Neural crest cell (in vitro differentiated cells): ENCODE measurements at regions not wholly inside any gene's neighbourhood (a gene's known extent, or its start where the extent isn't known, plus 50 kb on each side); places are given as distances from the start of the nearest gene placed in this dataset.
A peak's percentile ranks its signal among the peaks of the same experiment; 100 is the strongest.

Experiments used
- DNase-seq: peaks from one replicate; pipeline ENCODE4 v3.0.0; 2021; ENCODE audit warnings: low read depth, mixed read lengths, low spot score
- H3K27ac Mint-ChIP-seq: one replicate; pipeline ENCODE4 v1.8.0; 2021; ENCODE audit warnings: mild to moderate bottlenecking, mixed read lengths; ENCODE audit not compliant: unreplicated experiment
- H3K27me3 Mint-ChIP-seq: 2 replicates; pipeline ENCODE4 v1.8.0; 2021; ENCODE audit warnings: low read depth, mild to moderate bottlenecking, mixed read lengths
- H3K36me3 Mint-ChIP-seq: 2 replicates; pipeline ENCODE4 v1.8.0; 2021; ENCODE audit warnings: low read depth, mild to moderate bottlenecking, mixed read lengths
- H3K4me1 Mint-ChIP-seq: 2 replicates; pipeline ENCODE4 v1.8.0; 2021; ENCODE audit warnings: mixed read lengths
- H3K4me3 Mint-ChIP-seq: one replicate; pipeline ENCODE4 v1.8.0; 2021; ENCODE audit warnings: mild to moderate bottlenecking, mixed read lengths
- H3K9me3 Mint-ChIP-seq: 2 replicates; pipeline ENCODE4 v1.8.0; 2021; ENCODE audit warnings: mixed read lengths
- CTCF ChIP-seq: fragments of 200-600 bp; sonication (generic); conservative IDR thresholded peaks from 2 replicates; pipeline ENCODE4 v1.5.0; 2021; ENCODE audit warnings: antibody characterized with exemption, mild to moderate bottlenecking

- H3K27ac Mint-ChIP-seq: no peak overlapping the region
- H3K36me3 Mint-ChIP-seq: no peaks in the 10 kb centered on the region
- peaks cover 35% of the 10 kb centered on the region for H3K4me1 Mint-ChIP-seq
- H3K27me3 Mint-ChIP-seq: no peaks in the 10 kb centered on the region
- H3K4me3 Mint-ChIP-seq: no peak overlapping the region
- TF ChIP-seq CTCF: no peak
- H3K9me3 Mint-ChIP-seq: peaks cover 3% of the 10 kb centered on the region
- no peak for DNase-seq
Measured at GRCh38 chr18:76266236-76266991, 228.6 kb downstream of the ZNF516 start.

- H3K36me3 Mint-ChIP-seq: no peaks in the 10 kb centered on the region
- H3K4me1 Mint-ChIP-seq: peaks cover 41% of the 10 kb centered on the region
- H3K27me3 Mint-ChIP-seq: peaks cover 5% of the 10 kb centered on the region
- no peak for DNase-seq
- no peaks in the 10 kb centered on the region for H3K9me3 Mint-ChIP-seq
- no peak overlapping the region for H3K4me3 Mint-ChIP-seq
- peak overlapping the region; percentile 72 for H3K27ac Mint-ChIP-seq
- no peak for TF ChIP-seq CTCF
Measured at GRCh38 chr18:76265497-76266235, 229.4 kb downstream of the ZNF516 start.

GRCh38 chr18:76264876-76265250, 230.2 kb downstream of the ZNF516 start:
- TF ChIP-seq CTCF: no peak
- peaks cover 5% of the 10 kb centered on the region for H3K27me3 Mint-ChIP-seq
- H3K9me3 Mint-ChIP-seq: no peaks in the 10 kb centered on the region
- DNase-seq: no peak
- no peak overlapping the region for H3K4me3 Mint-ChIP-seq
- H3K27ac Mint-ChIP-seq: no peak overlapping the region
- peaks cover 41% of the 10 kb centered on the region for H3K4me1 Mint-ChIP-seq
- no peaks in the 10 kb centered on the region for H3K36me3 Mint-ChIP-seq

GRCh38 chr18:76264198-76264875, 230.7 kb downstream of the ZNF516 start:
- TF ChIP-seq CTCF: no peak
- no peaks in the 10 kb centered on the region for H3K36me3 Mint-ChIP-seq
- H3K27ac Mint-ChIP-seq: no peak overlapping the region
- H3K27me3 Mint-ChIP-seq: peaks cover 5% of the 10 kb centered on the region
- no peaks in the 10 kb centered on the region for H3K9me3 Mint-ChIP-seq
- H3K4me3 Mint-ChIP-seq: no peak overlapping the region
- DNase-seq: no peak
- H3K4me1 Mint-ChIP-seq: peaks cover 42% of the 10 kb centered on the region

- no peak for DNase-seq
- H3K27me3 Mint-ChIP-seq: peaks cover 5% of the 10 kb centered on the region
- peak overlapping the region; percentile 0 for H3K27ac Mint-ChIP-seq
- no peaks in the 10 kb centered on the region for H3K36me3 Mint-ChIP-seq
- TF ChIP-seq CTCF: no peak
- H3K9me3 Mint-ChIP-seq: no peaks in the 10 kb centered on the region
- H3K4me3 Mint-ChIP-seq: peak overlapping the region; percentile 10
- peaks cover 47% of the 10 kb centered on the region for H3K4me1 Mint-ChIP-seq
Measured at GRCh38 chr18:76263046-76264005, 231.7 kb downstream of the ZNF516 start.
